ENCODE measurements at regions not wholly inside any gene's neighbourhood (a gene's known extent, or its start where the extent isn't known, plus 50 kb on each side); places are given as distances from the start of the nearest gene placed in this dataset.

- no peaks in the 10 kb centered on the region for H3K36me3 ChIP-seq
- H3K27ac ChIP-seq, result no peak overlapping the region
- H3K4me3 ChIP-seq (ENCODE audit: low read depth, low read length), result no peak overlapping the region
- H3K9me3 ChIP-seq (ENCODE audit: severe bottlenecking), result no peaks in the 10 kb centered on the region
- DNase-seq, result no peak
- TF ChIP-seq CTCF (IDR thresholded peaks at IDR 0.05; ENCODE audit: low read depth, low read length), result no peak
- no peaks in the 10 kb centered on the region for H3K27me3 ChIP-seq (ENCODE audit: insufficient read depth, low read depth, severe bottlenecking)
Measured at GRCh38 chr5:147174671-147175265, 60.1 kb upstream of the STK32A start.

GRCh38 chr5:147175516-147176097 is 59.2 kb upstream of the STK32A start:
- Histone ChIP-seq H3K4me3 (ENCODE audit: low read depth, low read length) (no peak overlapping the region), H3K36me3 (no peaks in the 10 kb centered on the region), H3K9me3 (ENCODE audit: severe bottlenecking) (no peaks in the 10 kb centered on the region), H3K27me3 (ENCODE audit: insufficient read depth, low read depth, severe bottlenecking) (no peaks in the 10 kb centered on the region), H3K27ac (no peak overlapping the region)
- no peak for TF ChIP-seq CTCF (IDR thresholded peaks at IDR 0.05; ENCODE audit: low read depth, low read length)
- DNase-seq, result no peak

GRCh38 chr5:147176422-147176821 is 58.4 kb upstream of the STK32A start:
- no peak for TF ChIP-seq CTCF (IDR thresholded peaks at IDR 0.05; ENCODE audit: low read depth, low read length)
- no peak for DNase-seq
- no peaks in the 10 kb centered on the region for H3K27me3 ChIP-seq (ENCODE audit: insufficient read depth, low read depth, severe bottlenecking)
- H3K27ac ChIP-seq, result no peak overlapping the region
- no peak overlapping the region for H3K4me3 ChIP-seq (ENCODE audit: low read depth, low read length)
- no peaks in the 10 kb centered on the region for H3K9me3 ChIP-seq (ENCODE audit: severe bottlenecking)
- H3K36me3 ChIP-seq, result no peaks in the 10 kb centered on the region

- Histone ChIP-seq H3K27me3 (ENCODE audit: insufficient read depth, low read depth, severe bottlenecking) (no peaks in the 10 kb centered on the region), H3K9me3 (ENCODE audit: severe bottlenecking) (no peaks in the 10 kb centered on the region), H3K36me3 (no peaks in the 10 kb centered on the region), H3K4me3 (ENCODE audit: low read depth, low read length) (no peak overlapping the region), H3K27ac (no peak overlapping the region)
- DNase-seq, result no peak
- no peak for TF ChIP-seq CTCF (IDR thresholded peaks at IDR 0.05; ENCODE audit: low read depth, low read length)
Measured at GRCh38 chr5:147177125-147177840, 57.5 kb upstream of the STK32A start.

GRCh38 chr5:147179562-147180147 is 55.2 kb upstream of the STK32A start:
- TF ChIP-seq CTCF (IDR thresholded peaks at IDR 0.05; ENCODE audit: low read depth, low read length), result no peak
- no peak for DNase-seq
- no peak overlapping the region for H3K27ac ChIP-seq
- no peaks in the 10 kb centered on the region for H3K36me3 ChIP-seq
- H3K27me3 ChIP-seq (ENCODE audit: insufficient read depth, low read depth, severe bottlenecking), result no peaks in the 10 kb centered on the region
- H3K4me3 ChIP-seq (ENCODE audit: low read depth, low read length), result no peak overlapping the region
- H3K9me3 ChIP-seq (ENCODE audit: severe bottlenecking), result no peaks in the 10 kb centered on the region
